Dendritic cell treated with granulocyte-macrophage colony-stimulating factor and Interleukin-4, amounts not matched to agents 40 ng/mL and 50 ng/mL, for 4 days (primary cell): ENCODE measurements at regions not wholly inside any gene's neighbourhood (a gene's known extent, or its start where the extent isn't known, plus 50 kb on each side); places are given as distances from the start of the nearest gene placed in this dataset.
"Not testable (repeated sequence)": the region's sequence is repeated elsewhere in the genome, so short reads cannot be mapped to it uniquely, and the experiment has no call there.

Experiments used
- H3K27ac Mint-ChIP-seq: one replicate; pipeline ENCODE4 v1.8.0; 2022; ENCODE audit warnings: mild to moderate bottlenecking, mixed read lengths
- H3K27me3 Mint-ChIP-seq: one replicate; pipeline ENCODE4 v1.8.0; 2022; ENCODE audit warnings: mild to moderate bottlenecking, mixed read lengths
- H3K36me3 Mint-ChIP-seq: one replicate; pipeline ENCODE4 v1.8.0; 2022; ENCODE audit warnings: low read depth, mixed read lengths
- H3K4me1 Mint-ChIP-seq: one replicate; pipeline ENCODE4 v1.8.0; 2022; ENCODE audit warnings: low read depth, mixed read lengths
- H3K4me3 Mint-ChIP-seq: one replicate; pipeline ENCODE4 v1.8.0; 2022; ENCODE audit warnings: mild to moderate bottlenecking, moderate library complexity, mixed read lengths
- H3K9me3 Mint-ChIP-seq: one replicate; pipeline ENCODE4 v1.8.0; 2022; ENCODE audit warnings: mixed read lengths
- intact Hi-C: fragments of 100-400 bp; cut with micrococcal nuclease; formaldehyde crosslinking; loops from one replicate; pipeline ENCODE4 v1.15.0; 2022

- intact Hi-C loops, H3K4me1 Mint-ChIP-seq, H3K36me3 Mint-ChIP-seq, H3K4me3 Mint-ChIP-seq, H3K27me3 Mint-ChIP-seq, H3K27ac Mint-ChIP-seq: not testable (repeated sequence)
- peaks cover 60% of the 10 kb centered on the region for H3K9me3 Mint-ChIP-seq
Observed at GRCh38 chr4:49141955-49142354, 155.9 kb downstream of the CWH43 start.

GRCh38 chr4:49147143-49147542 is 161.1 kb downstream of the CWH43 start:
- intact Hi-C loops, H3K36me3 Mint-ChIP-seq, H3K27ac Mint-ChIP-seq, H3K4me3 Mint-ChIP-seq, H3K27me3 Mint-ChIP-seq, H3K4me1 Mint-ChIP-seq: not testable (repeated sequence)
- H3K9me3 Mint-ChIP-seq = peaks cover 67% of the 10 kb centered on the region

GRCh38 chr4:49147596-49147995 is 161.5 kb downstream of the CWH43 start:
- H3K27ac Mint-ChIP-seq, H3K27me3 Mint-ChIP-seq, H3K4me3 Mint-ChIP-seq, H3K36me3 Mint-ChIP-seq, H3K4me1 Mint-ChIP-seq, intact Hi-C loops: not testable (repeated sequence)
- H3K9me3 Mint-ChIP-seq = peaks cover 66% of the 10 kb centered on the region

- H3K4me1 Mint-ChIP-seq, H3K4me3 Mint-ChIP-seq, H3K36me3 Mint-ChIP-seq, H3K27me3 Mint-ChIP-seq, intact Hi-C loops, H3K27ac Mint-ChIP-seq: not testable (repeated sequence)
- H3K9me3 Mint-ChIP-seq = peaks cover 67% of the 10 kb centered on the region
Observed at GRCh38 chr4:49149006-49149975, 163.2 kb downstream of the CWH43 start.

GRCh38 chr4:49150351-49151083 is 164.4 kb downstream of the CWH43 start:
- not testable (repeated sequence) for H3K36me3 Mint-ChIP-seq, H3K27ac Mint-ChIP-seq, H3K4me1 Mint-ChIP-seq, H3K4me3 Mint-ChIP-seq, H3K27me3 Mint-ChIP-seq
- intact Hi-C loops = loop anchor here (10.0 kb wide), 1 partner anchor 46 kb away; no protein-coding TSS in a partner anchor
- peaks cover 74% of the 10 kb centered on the region for H3K9me3 Mint-ChIP-seq

- not testable (repeated sequence) for H3K27me3 Mint-ChIP-seq, H3K4me1 Mint-ChIP-seq, H3K36me3 Mint-ChIP-seq, H3K27ac Mint-ChIP-seq, H3K4me3 Mint-ChIP-seq
- intact Hi-C loops = loop anchor here (10.0 kb wide), 1 partner anchor 48 kb away; no protein-coding TSS in a partner anchor
- peaks cover 68% of the 10 kb centered on the region for H3K9me3 Mint-ChIP-seq
Observed at GRCh38 chr4:49153011-49153410, 166.9 kb downstream of the CWH43 start.

GRCh38 chr4:49154308-49155103 is 168.4 kb downstream of the CWH43 start:
- intact Hi-C loops = loop anchor here (10.0 kb wide), 1 partner anchor 50 kb away; no protein-coding TSS in a partner anchor
- H3K4me3 Mint-ChIP-seq, H3K4me1 Mint-ChIP-seq, H3K27me3 Mint-ChIP-seq, H3K36me3 Mint-ChIP-seq, H3K27ac Mint-ChIP-seq: not testable (repeated sequence)
- H3K9me3 Mint-ChIP-seq = peaks cover 57% of the 10 kb centered on the region

- H3K4me3 Mint-ChIP-seq, H3K27ac Mint-ChIP-seq, H3K27me3 Mint-ChIP-seq, H3K36me3 Mint-ChIP-seq, H3K4me1 Mint-ChIP-seq: not testable (repeated sequence)
- intact Hi-C loops = loop anchor here (10.0 kb wide), 1 partner anchor 50 kb away; no protein-coding TSS in a partner anchor
- peaks cover 49% of the 10 kb centered on the region for H3K9me3 Mint-ChIP-seq
Observed at GRCh38 chr4:49155270-49155669, 169.2 kb downstream of the CWH43 start.

- H3K36me3 Mint-ChIP-seq, H3K27ac Mint-ChIP-seq, H3K4me3 Mint-ChIP-seq, H3K4me1 Mint-ChIP-seq, H3K27me3 Mint-ChIP-seq: not testable (repeated sequence)
- H3K9me3 Mint-ChIP-seq = peaks cover 40% of the 10 kb centered on the region
- intact Hi-C loops = loop anchor here (10.0 kb wide), 1 partner anchor 52 kb away; no protein-coding TSS in a partner anchor
Observed at GRCh38 chr4:49156309-49156708, 170.2 kb downstream of the CWH43 start.

GRCh38 chr4:49157630-49158029 is 171.6 kb downstream of the CWH43 start:
- intact Hi-C loops = loop anchor here (10.0 kb wide), 1 partner anchor 53 kb away; no protein-coding TSS in a partner anchor
- H3K27ac Mint-ChIP-seq = not testable (repeated sequence)
- H3K9me3 Mint-ChIP-seq = peaks cover 40% of the 10 kb centered on the region

GRCh38 chr4:49161111-49161541 is 175.1 kb downstream of the CWH43 start:
- H3K36me3 Mint-ChIP-seq, intact Hi-C loops, H3K4me1 Mint-ChIP-seq, H3K27me3 Mint-ChIP-seq, H3K9me3 Mint-ChIP-seq, H3K4me3 Mint-ChIP-seq, H3K27ac Mint-ChIP-seq: not testable (repeated sequence)

More at GRCh38 chr4:49157630-49158029, 171.6 kb downstream of the CWH43 start:
- not testable (repeated sequence) for H3K27me3 Mint-ChIP-seq, H3K36me3 Mint-ChIP-seq, H3K4me3 Mint-ChIP-seq, H3K4me1 Mint-ChIP-seq

- H3K27me3 Mint-ChIP-seq, H3K4me1 Mint-ChIP-seq, H3K27ac Mint-ChIP-seq, H3K9me3 Mint-ChIP-seq, H3K36me3 Mint-ChIP-seq, intact Hi-C loops, H3K4me3 Mint-ChIP-seq: not testable (repeated sequence)
Observed at GRCh38 chr4:49164916-49165315, 178.8 kb downstream of the CWH43 start.

GRCh38 chr4:49177847-49178246 is 191.8 kb downstream of the CWH43 start:
- H3K9me3 Mint-ChIP-seq = peaks cover 13% of the 10 kb centered on the region
- H3K36me3 Mint-ChIP-seq, intact Hi-C loops, H3K4me3 Mint-ChIP-seq, H3K27me3 Mint-ChIP-seq, H3K4me1 Mint-ChIP-seq, H3K27ac Mint-ChIP-seq: not testable (repeated sequence)
